Breast epithelium (tissue), 3 donors: ENCODE measurements at regions not wholly inside any gene's neighbourhood (a gene's known extent, or its start where the extent isn't known, plus 50 kb on each side); places are given as distances from the start of the nearest gene placed in this dataset.

ENCODE experiments used
- CTCF ChIP-seq, 3 donors: fragments of 450-650 bp; IDR thresholded peaks; one replicate each; pipeline ENCODE4 v1.5.1; 2016 to 2017; ENCODE audit warnings: antibody characterized with exemption in 3 of 3, mild to moderate bottlenecking in 3 of 3, moderate library complexity in 3 of 3
- POLR2A ChIP-seq: fragments of 450-650 bp; IDR thresholded peaks from one replicate; pipeline ENCODE4 v1.6.1; 2016; ENCODE audit warnings: antibody characterized with exemption, mild to moderate bottlenecking, moderate library complexity

DNA sequence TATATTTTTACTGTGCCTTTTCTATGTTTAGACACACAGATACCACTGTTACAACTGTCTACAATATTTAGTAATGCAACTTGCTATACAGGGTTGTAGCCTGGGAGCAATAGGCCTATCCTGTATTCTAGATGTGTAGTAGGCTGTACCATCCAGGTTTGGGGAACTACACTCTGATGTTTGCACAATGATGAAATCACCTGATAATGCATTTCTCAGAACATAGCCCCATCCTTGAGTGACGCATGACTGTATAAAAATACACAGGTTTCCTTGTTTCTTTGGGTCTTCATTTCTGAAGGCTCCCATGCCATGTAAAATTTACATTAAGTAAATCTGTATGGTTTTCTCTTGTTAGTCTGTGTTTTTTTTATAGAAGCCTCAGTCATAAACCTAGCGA lies 270.9 kb upstream of the SKOR2 start:
- no peak for TF ChIP-seq CTCF (IDR thresholded peaks at IDR 0.05)
- no peak for TF ChIP-seq POLR2A
